ENCODE measurements at regions not wholly inside any gene's neighbourhood (a gene's known extent, or its start where the extent isn't known, plus 50 kb on each side); places are given as distances from the start of the nearest gene placed in this dataset.

GRCh38 chr12:67370979-67371378 is 101.8 kb downstream of the CAND1 start:
- H3K27ac ChIP-seq (ENCODE audit: insufficient read depth, low read depth, low read length, poor library complexity, severe bottlenecking): no peak overlapping the region
- no peaks in the 10 kb centered on the region for H3K36me3 ChIP-seq (ENCODE audit: control insufficient read depth, insufficient read depth, low read length)
- H3K4me3 ChIP-seq (ENCODE audit: insufficient read depth, low read depth, low read length): no peak overlapping the region
- no peaks in the 10 kb centered on the region for H3K4me1 ChIP-seq (ENCODE audit: control insufficient read depth, insufficient read depth, low read length)
- H3K9me3 ChIP-seq (ENCODE audit: control insufficient read depth, low read length): no peaks in the 10 kb centered on the region
- H3K27me3 ChIP-seq (ENCODE audit: control insufficient read depth, insufficient read depth, low read length, poor library complexity, severe bottlenecking): no peaks in the 10 kb centered on the region

GRCh38 chr12:67377021-67377420 is 107.9 kb downstream of the CAND1 start:
- no peaks in the 10 kb centered on the region for H3K36me3 ChIP-seq (ENCODE audit: control insufficient read depth, insufficient read depth, low read length)
- no peak overlapping the region for H3K4me3 ChIP-seq (ENCODE audit: insufficient read depth, low read depth, low read length)
- H3K4me1 ChIP-seq (ENCODE audit: control insufficient read depth, insufficient read depth, low read length): no peaks in the 10 kb centered on the region
- WGBS, 2 experiments: 95% methylated on average over 3 to 4 of the region's 4 CpGs
- no peak overlapping the region for H3K27ac ChIP-seq (ENCODE audit: insufficient read depth, low read depth, low read length, poor library complexity, severe bottlenecking)
- H3K27me3 ChIP-seq (ENCODE audit: control insufficient read depth, insufficient read depth, low read length, poor library complexity, severe bottlenecking): no peaks in the 10 kb centered on the region
- no peaks in the 10 kb centered on the region for H3K9me3 ChIP-seq (ENCODE audit: control insufficient read depth, low read length)

- no peaks in the 10 kb centered on the region for H3K27me3 ChIP-seq (ENCODE audit: control insufficient read depth, insufficient read depth, low read length, poor library complexity, severe bottlenecking)
- H3K27ac ChIP-seq (ENCODE audit: insufficient read depth, low read depth, low read length, poor library complexity, severe bottlenecking): no peak overlapping the region
- WGBS, 2 experiments: 91 to 97% methylated on average over 4 of the region's 4 CpGs
- no peaks in the 10 kb centered on the region for H3K36me3 ChIP-seq (ENCODE audit: control insufficient read depth, insufficient read depth, low read length)
- H3K9me3 ChIP-seq (ENCODE audit: control insufficient read depth, low read length): no peaks in the 10 kb centered on the region
- H3K4me1 ChIP-seq (ENCODE audit: control insufficient read depth, insufficient read depth, low read length): no peaks in the 10 kb centered on the region
- H3K4me3 ChIP-seq (ENCODE audit: insufficient read depth, low read depth, low read length): no peak overlapping the region
Observed at GRCh38 chr12:67377541-67377940, 108.4 kb downstream of the CAND1 start.

GRCh38 chr12:67382241-67382871 is 113.2 kb downstream of the CAND1 start:
- Histone ChIP-seq H3K27ac (ENCODE audit: insufficient read depth, low read depth, low read length, poor library complexity, severe bottlenecking) (no peak overlapping the region), H3K4me3 (ENCODE audit: insufficient read depth, low read depth, low read length) (no peak overlapping the region), H3K9me3 (ENCODE audit: control insufficient read depth, low read length) (no peaks in the 10 kb centered on the region), H3K27me3 (ENCODE audit: control insufficient read depth, insufficient read depth, low read length, poor library complexity, severe bottlenecking) (no peaks in the 10 kb centered on the region), H3K36me3 (ENCODE audit: control insufficient read depth, insufficient read depth, low read length) (no peaks in the 10 kb centered on the region), H3K4me1 (ENCODE audit: control insufficient read depth, insufficient read depth, low read length) (no peaks in the 10 kb centered on the region)
- 92 to 97% methylated on average over 4 of the region's 4 CpGs for WGBS, 2 experiments

GRCh38 chr12:67386869-67387565 is 117.9 kb downstream of the CAND1 start:
- no peaks in the 10 kb centered on the region for H3K27me3 ChIP-seq (ENCODE audit: control insufficient read depth, insufficient read depth, low read length, poor library complexity, severe bottlenecking)

GRCh38 chr12:67388331-67389138 is 119.4 kb downstream of the CAND1 start:
- Histone ChIP-seq H3K27ac (ENCODE audit: insufficient read depth, low read depth, low read length, poor library complexity, severe bottlenecking) (peak overlapping the region; percentile 26), H3K9me3 (ENCODE audit: control insufficient read depth, low read length) (no peaks in the 10 kb centered on the region), H3K4me1 (ENCODE audit: control insufficient read depth, insufficient read depth, low read length) (peaks cover 8% of the 10 kb centered on the region), H3K27me3 (ENCODE audit: control insufficient read depth, insufficient read depth, low read length, poor library complexity, severe bottlenecking) (no peaks in the 10 kb centered on the region), H3K36me3 (ENCODE audit: control insufficient read depth, insufficient read depth, low read length) (no peaks in the 10 kb centered on the region), H3K4me3 (ENCODE audit: insufficient read depth, low read depth, low read length) (no peak overlapping the region)
- WGBS, 2 experiments: 43 to 54% methylated on average over 3 of the region's 3 CpGs

More at GRCh38 chr12:67386869-67387565, 117.9 kb downstream of the CAND1 start:
- Histone ChIP-seq H3K27ac (ENCODE audit: insufficient read depth, low read depth, low read length, poor library complexity, severe bottlenecking) (no peak overlapping the region), H3K4me3 (ENCODE audit: insufficient read depth, low read depth, low read length) (no peak overlapping the region), H3K4me1 (ENCODE audit: control insufficient read depth, insufficient read depth, low read length) (peaks cover 8% of the 10 kb centered on the region), H3K9me3 (ENCODE audit: control insufficient read depth, low read length) (no peaks in the 10 kb centered on the region), H3K36me3 (ENCODE audit: control insufficient read depth, insufficient read depth, low read length) (no peaks in the 10 kb centered on the region)
- 71 to 75% methylated on average over 4 of the region's 4 CpGs for WGBS, 2 experiments

- H3K4me1 ChIP-seq (ENCODE audit: control insufficient read depth, insufficient read depth, low read length): peaks cover 8% of the 10 kb centered on the region
- no peak overlapping the region for H3K27ac ChIP-seq (ENCODE audit: insufficient read depth, low read depth, low read length, poor library complexity, severe bottlenecking)
- H3K36me3 ChIP-seq (ENCODE audit: control insufficient read depth, insufficient read depth, low read length): no peaks in the 10 kb centered on the region
Observed at GRCh38 chr12:67390273-67390672, 121.1 kb downstream of the CAND1 start.

GRCh38 chr12:67391034-67391433 is 121.9 kb downstream of the CAND1 start:
- Histone ChIP-seq H3K9me3 (ENCODE audit: control insufficient read depth, low read length) (no peaks in the 10 kb centered on the region), H3K4me1 (ENCODE audit: control insufficient read depth, insufficient read depth, low read length) (peaks cover 8% of the 10 kb centered on the region), H3K36me3 (ENCODE audit: control insufficient read depth, insufficient read depth, low read length) (no peaks in the 10 kb centered on the region), H3K27ac (ENCODE audit: insufficient read depth, low read depth, low read length, poor library complexity, severe bottlenecking) (no peak overlapping the region), H3K27me3 (ENCODE audit: control insufficient read depth, insufficient read depth, low read length, poor library complexity, severe bottlenecking) (no peaks in the 10 kb centered on the region), H3K4me3 (ENCODE audit: insufficient read depth, low read depth, low read length) (no peak overlapping the region)
- WGBS, 2 experiments: 90 to 95% methylated on average over 1 of the region's 1 CpG

More at GRCh38 chr12:67390273-67390672, 121.1 kb downstream of the CAND1 start:
- Histone ChIP-seq H3K27me3 (ENCODE audit: control insufficient read depth, insufficient read depth, low read length, poor library complexity, severe bottlenecking) (no peaks in the 10 kb centered on the region), H3K9me3 (ENCODE audit: control insufficient read depth, low read length) (no peaks in the 10 kb centered on the region), H3K4me3 (ENCODE audit: insufficient read depth, low read depth, low read length) (no peak overlapping the region)
- 90 to 96% methylated on average over 4 of the region's 4 CpGs for WGBS, 2 experiments

- H3K9me3 ChIP-seq (ENCODE audit: control insufficient read depth, low read length): no peaks in the 10 kb centered on the region
- no peak overlapping the region for H3K4me3 ChIP-seq (ENCODE audit: insufficient read depth, low read depth, low read length)
- no peaks in the 10 kb centered on the region for H3K27me3 ChIP-seq (ENCODE audit: control insufficient read depth, insufficient read depth, low read length, poor library complexity, severe bottlenecking)
- H3K36me3 ChIP-seq (ENCODE audit: control insufficient read depth, insufficient read depth, low read length): no peaks in the 10 kb centered on the region
- H3K4me1 ChIP-seq (ENCODE audit: control insufficient read depth, insufficient read depth, low read length): peaks cover 8% of the 10 kb centered on the region
- WGBS, 2 experiments: 96 to 97% methylated on average over 2 of the region's 2 CpGs
- no peak overlapping the region for H3K27ac ChIP-seq (ENCODE audit: insufficient read depth, low read depth, low read length, poor library complexity, severe bottlenecking)
Observed at GRCh38 chr12:67391656-67392055, 122.5 kb downstream of the CAND1 start.

GRCh38 chr12:67394550-67394949 is 125.4 kb downstream of the CAND1 start:
- no peak overlapping the region for H3K4me3 ChIP-seq (ENCODE audit: insufficient read depth, low read depth, low read length)
- H3K27me3 ChIP-seq (ENCODE audit: control insufficient read depth, insufficient read depth, low read length, poor library complexity, severe bottlenecking): no peaks in the 10 kb centered on the region
- no peaks in the 10 kb centered on the region for H3K36me3 ChIP-seq (ENCODE audit: control insufficient read depth, insufficient read depth, low read length)
- no peak overlapping the region for H3K27ac ChIP-seq (ENCODE audit: insufficient read depth, low read depth, low read length, poor library complexity, severe bottlenecking)
- H3K4me1 ChIP-seq (ENCODE audit: control insufficient read depth, insufficient read depth, low read length): no peaks in the 10 kb centered on the region
- H3K9me3 ChIP-seq (ENCODE audit: control insufficient read depth, low read length): no peaks in the 10 kb centered on the region
- whole genome bisulfite sequencing, 2 experiments: 76 to 79% methylated on average over 6 of the region's 6 CpGs
